WTC11 (cell line): ENCODE measurements at regions not wholly inside any gene's neighbourhood (a gene's known extent, or its start where the extent isn't known, plus 50 kb on each side); places are given as distances from the start of the nearest gene placed in this dataset.

Experiments used
- ATAC-seq: fragments of 200-7000 bp; cut with Tn5 transposase; 2 replicates; pipeline ENCODE4 v1.10.0; 2021; ENCODE audit warnings: mild to moderate bottlenecking, moderate library complexity
- CTCF ChIA-PET: fragments of 300-600 bp; sonication (Branson Sonifier 250); formaldehyde crosslinking; loops from one replicate; lab custom pipeline; 2021; ENCODE audit warnings: antibody characterized with exemption; lab: Charles Lee
- POLR2A ChIA-PET: fragments of 350-600 bp; sonication (Branson Sonifier 250); formaldehyde crosslinking; loops from one replicate; lab custom pipeline; 2021; ENCODE audit warnings: antibody characterized with exemption; lab: Charles Lee
- DNase-seq: peaks from one replicate; pipeline ENCODE4 v3.0.0; 2021; ENCODE audit warnings: low spot score
- H3K27ac Mint-ChIP-seq: 2 replicates; pipeline ENCODE4 v1.8.0; 2021; ENCODE audit warnings: mixed read lengths
- H3K27me3 Mint-ChIP-seq: 2 replicates; pipeline ENCODE4 v1.8.0; 2021; ENCODE audit warnings: low read depth, mild to moderate bottlenecking, moderate library complexity, mixed read lengths
- H3K36me3 Mint-ChIP-seq: 2 replicates; pipeline ENCODE4 v1.8.0; 2021; ENCODE audit warnings: mixed read lengths
- H3K4me1 Mint-ChIP-seq: 2 replicates; pipeline ENCODE4 v1.8.0; 2022; ENCODE audit warnings: mixed read lengths
- H3K4me3 Mint-ChIP-seq: 2 replicates; pipeline ENCODE4 v1.8.0; 2021; ENCODE audit warnings: mild to moderate bottlenecking, moderate library complexity, mixed read lengths
- H3K9me3 Mint-ChIP-seq: 2 replicates; pipeline ENCODE4 v1.8.0; 2021; ENCODE audit warnings: mixed read lengths
- ESRRA ChIP-seq: sonication (generic); formaldehyde crosslinking; IDR thresholded peaks from 2 replicates; pipeline ENCODE4 v1.8.1; 2022; ENCODE audit warnings: mild to moderate bottlenecking, missing genetic modification reagents, borderline replicate concordance
- GTF2I ChIP-seq: fragments of 250-450 bp; sonication (Bioruptor Pico); conservative IDR thresholded peaks from 2 replicates; pipeline ENCODE4 v1.4.0; 2021; ENCODE audit warnings: mild to moderate bottlenecking
- JUN ChIP-seq: sonication (generic); formaldehyde crosslinking; IDR thresholded peaks from 2 replicates; pipeline ENCODE4 v1.8.0; 2023; ENCODE audit warnings: mild to moderate bottlenecking, missing genetic modification reagents
- MXD4 ChIP-seq: fragments of 250-450 bp; sonication (Bioruptor Pico); IDR thresholded peaks from 2 replicates; pipeline ENCODE4 v1.8.0; 2021; ENCODE audit warnings: mild to moderate bottlenecking, moderate library complexity, borderline replicate concordance
- MYBL2 ChIP-seq: sonication (generic); formaldehyde crosslinking; IDR thresholded peaks from 2 replicates; pipeline ENCODE4 v1.8.1; 2023; ENCODE audit warnings: mild to moderate bottlenecking, moderate library complexity, missing genetic modification reagents
- SMAD4 ChIP-seq: sonication (generic); formaldehyde crosslinking; IDR thresholded peaks from 2 replicates; pipeline ENCODE4 v1.8.0; 2022; ENCODE audit warnings: mild to moderate bottlenecking, missing genetic modification reagents
- TP53 ChIP-seq: sonication (generic); formaldehyde crosslinking; IDR thresholded peaks from 2 replicates; pipeline ENCODE4 v1.8.1; 2023; ENCODE audit warnings: mild to moderate bottlenecking, missing genetic modification reagents
- ZNF219 ChIP-seq: sonication (generic); formaldehyde crosslinking; IDR thresholded peaks from 2 replicates; pipeline ENCODE4 v1.8.0; 2023; ENCODE audit warnings: missing genetic modification reagents, mild to moderate bottlenecking, borderline replicate concordance
- ZNF416 ChIP-seq: fragments of 250-450 bp; sonication (Bioruptor Pico); IDR thresholded peaks from 2 replicates; pipeline ENCODE4 v1.9.0; 2021; ENCODE audit warnings: mild to moderate bottlenecking, inconsistent platforms
- ZNF671 ChIP-seq: fragments of 250-450 bp; sonication (Bioruptor Pico); IDR thresholded peaks from 2 replicates; pipeline ENCODE4 v1.8.0; 2021; ENCODE audit warnings: mild to moderate bottlenecking
- TF ChIP-seq, protein P1 (sequence below): sonication (generic); formaldehyde crosslinking; conservative IDR thresholded peaks from 2 replicates; pipeline ENCODE4 v1.8.1; 2023; ENCODE audit warnings: mild to moderate bottlenecking, low read depth, missing genetic modification reagents, moderate library complexity
- TF ChIP-seq, protein P2 (sequence below): fragments of 250-450 bp; sonication (Bioruptor Pico); IDR thresholded peaks from 2 replicates; pipeline ENCODE4 v1.9.0; 2021; ENCODE audit warnings: mild to moderate bottlenecking
- TF ChIP-seq, protein P3 (sequence below): sonication (generic); formaldehyde crosslinking; IDR thresholded peaks from 2 replicates; pipeline ENCODE4 v1.8.1; 2023; ENCODE audit warnings: mild to moderate bottlenecking, missing genetic modification reagents, borderline replicate concordance
- TF ChIP-seq, protein P4 (sequence below): sonication (generic); formaldehyde crosslinking; IDR thresholded peaks from 2 replicates; pipeline ENCODE4 v1.8.1; 2023; ENCODE audit warnings: mild to moderate bottlenecking, missing genetic modification reagents
- TF ChIP-seq, protein P5 (sequence below): fragments of 250-450 bp; sonication (Bioruptor Pico); IDR thresholded peaks from 2 replicates; pipeline ENCODE4 v1.9.0; 2021; ENCODE audit warnings: mild to moderate bottlenecking, borderline replicate concordance
- TF ChIP-seq, protein P6 (sequence below): sonication (generic); formaldehyde crosslinking; IDR thresholded peaks from 2 replicates; pipeline ENCODE4 v1.8.1; 2022; ENCODE audit warnings: mild to moderate bottlenecking, moderate library complexity, missing genetic modification reagents
- TF ChIP-seq, protein P7 (sequence below): sonication (generic); formaldehyde crosslinking; IDR thresholded peaks from 2 replicates; pipeline ENCODE4 v1.8.0; 2022; ENCODE audit warnings: mild to moderate bottlenecking, missing genetic modification reagents

DNA sequence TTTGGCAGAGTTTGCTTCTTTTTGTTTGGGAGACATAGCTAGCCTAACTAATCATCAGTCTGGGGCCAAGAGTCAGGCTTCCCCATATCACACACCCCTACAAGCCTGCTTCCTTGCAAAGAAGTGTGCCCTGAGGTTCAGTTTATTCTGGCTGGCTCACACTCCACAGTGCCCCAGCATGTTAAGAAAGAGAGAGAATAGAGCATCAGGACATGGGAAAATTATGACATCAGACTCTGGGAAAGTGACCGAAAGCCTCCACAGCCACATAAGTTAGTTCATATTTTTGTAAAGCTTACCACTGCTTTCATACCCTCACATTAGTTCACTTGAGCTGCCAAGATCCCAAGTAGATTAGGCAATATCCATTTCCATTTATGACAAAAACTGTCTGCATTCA, 63.0 kb upstream of the CFAP161 start:
- ChIA-PET CTCF (interaction anchor here (2.1 kb wide), 1 partner anchor 195 kb away, joined by 8 read pairs; no protein-coding TSS in a partner anchor), POLR2A (no interaction called here)
- Mint-ChIP-seq H3K27ac (no peak overlapping the region), H3K4me3 (no peak overlapping the region), H3K36me3 (no peaks in the 10 kb centered on the region), H3K27me3 (peaks cover 3% of the 10 kb centered on the region; the same call in 1 of the 2 replicates), H3K4me1 (no peaks in the 10 kb centered on the region), H3K9me3 (peaks cover 5% of the 10 kb centered on the region)
- DNase-seq (no peak), ATAC-seq (no peak)
- no peak for TF ChIP-seq ZNF416 (CRISPR knock-in tag)
- TF ChIP-seq ZNF219 = no peak
- TF ChIP-seq ZNF671 (CRISPR knock-in tag) = no peak
- TF ChIP-seq TP53 (CRISPR knock-in tag) = no peak
- no peak for TF ChIP-seq JUN (CRISPR knock-in tag)
- TF ChIP-seq GTF2I (CRISPR knock-in tag) = no peak
- TF ChIP-seq, protein P1, sequence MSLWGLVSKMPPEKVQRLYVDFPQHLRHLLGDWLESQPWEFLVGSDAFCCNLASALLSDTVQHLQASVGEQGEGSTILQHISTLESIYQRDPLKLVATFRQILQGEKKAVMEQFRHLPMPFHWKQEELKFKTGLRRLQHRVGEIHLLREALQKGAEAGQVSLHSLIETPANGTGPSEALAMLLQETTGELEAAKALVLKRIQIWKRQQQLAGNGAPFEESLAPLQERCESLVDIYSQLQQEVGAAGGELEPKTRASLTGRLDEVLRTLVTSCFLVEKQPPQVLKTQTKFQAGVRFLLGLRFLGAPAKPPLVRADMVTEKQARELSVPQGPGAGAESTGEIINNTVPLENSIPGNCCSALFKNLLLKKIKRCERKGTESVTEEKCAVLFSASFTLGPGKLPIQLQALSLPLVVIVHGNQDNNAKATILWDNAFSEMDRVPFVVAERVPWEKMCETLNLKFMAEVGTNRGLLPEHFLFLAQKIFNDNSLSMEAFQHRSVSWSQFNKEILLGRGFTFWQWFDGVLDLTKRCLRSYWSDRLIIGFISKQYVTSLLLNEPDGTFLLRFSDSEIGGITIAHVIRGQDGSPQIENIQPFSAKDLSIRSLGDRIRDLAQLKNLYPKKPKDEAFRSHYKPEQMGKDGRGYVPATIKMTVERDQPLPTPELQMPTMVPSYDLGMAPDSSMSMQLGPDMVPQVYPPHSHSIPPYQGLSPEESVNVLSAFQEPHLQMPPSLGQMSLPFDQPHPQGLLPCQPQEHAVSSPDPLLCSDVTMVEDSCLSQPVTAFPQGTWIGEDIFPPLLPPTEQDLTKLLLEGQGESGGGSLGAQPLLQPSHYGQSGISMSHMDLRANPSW (CRISPR knock-in tag) = no peak

DNA sequence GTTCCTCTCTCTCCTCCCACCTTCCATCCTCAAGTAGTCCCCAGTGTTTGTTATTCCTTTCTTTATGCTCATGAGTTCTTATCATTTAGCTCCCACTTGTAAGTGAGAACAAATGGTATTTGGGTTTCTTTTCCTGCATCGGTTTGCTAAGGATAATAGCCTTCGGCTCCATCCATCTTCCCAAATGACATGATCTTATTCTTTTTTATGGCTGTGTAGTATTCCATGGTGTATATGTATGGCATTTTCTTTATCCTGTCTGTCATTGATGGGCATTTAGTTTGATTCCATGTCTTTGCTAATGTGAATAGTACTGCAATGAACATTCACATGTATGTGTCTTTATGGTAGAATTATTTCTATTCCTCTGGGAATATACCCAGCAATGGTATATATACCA, 62.4 kb upstream of the CFAP161 start:
- Mint-ChIP-seq H3K4me1 (no peaks in the 10 kb centered on the region), H3K27me3 (peaks cover 3% of the 10 kb centered on the region; the same call in 1 of the 2 replicates), H3K27ac (no peak overlapping the region), H3K9me3 (peaks cover 5% of the 10 kb centered on the region), H3K36me3 (no peaks in the 10 kb centered on the region), H3K4me3 (no peak overlapping the region)
- ATAC-seq (no peak), DNase-seq (no peak)
- ChIA-PET POLR2A (no interaction called here), CTCF (no interaction called here)
- TF ChIP-seq, protein P2, sequence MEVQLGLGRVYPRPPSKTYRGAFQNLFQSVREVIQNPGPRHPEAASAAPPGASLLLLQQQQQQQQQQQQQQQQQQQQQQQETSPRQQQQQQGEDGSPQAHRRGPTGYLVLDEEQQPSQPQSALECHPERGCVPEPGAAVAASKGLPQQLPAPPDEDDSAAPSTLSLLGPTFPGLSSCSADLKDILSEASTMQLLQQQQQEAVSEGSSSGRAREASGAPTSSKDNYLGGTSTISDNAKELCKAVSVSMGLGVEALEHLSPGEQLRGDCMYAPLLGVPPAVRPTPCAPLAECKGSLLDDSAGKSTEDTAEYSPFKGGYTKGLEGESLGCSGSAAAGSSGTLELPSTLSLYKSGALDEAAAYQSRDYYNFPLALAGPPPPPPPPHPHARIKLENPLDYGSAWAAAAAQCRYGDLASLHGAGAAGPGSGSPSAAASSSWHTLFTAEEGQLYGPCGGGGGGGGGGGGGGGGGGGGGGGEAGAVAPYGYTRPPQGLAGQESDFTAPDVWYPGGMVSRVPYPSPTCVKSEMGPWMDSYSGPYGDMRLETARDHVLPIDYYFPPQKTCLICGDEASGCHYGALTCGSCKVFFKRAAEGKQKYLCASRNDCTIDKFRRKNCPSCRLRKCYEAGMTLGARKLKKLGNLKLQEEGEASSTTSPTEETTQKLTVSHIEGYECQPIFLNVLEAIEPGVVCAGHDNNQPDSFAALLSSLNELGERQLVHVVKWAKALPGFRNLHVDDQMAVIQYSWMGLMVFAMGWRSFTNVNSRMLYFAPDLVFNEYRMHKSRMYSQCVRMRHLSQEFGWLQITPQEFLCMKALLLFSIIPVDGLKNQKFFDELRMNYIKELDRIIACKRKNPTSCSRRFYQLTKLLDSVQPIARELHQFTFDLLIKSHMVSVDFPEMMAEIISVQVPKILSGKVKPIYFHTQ (CRISPR knock-in tag) = no peak
- TF ChIP-seq SMAD4 (CRISPR knock-in tag) (no peak), ZNF671 (CRISPR knock-in tag) (no peak), ESRRA (CRISPR knock-in tag) (no peak), MXD4 (no peak), MYBL2 (CRISPR knock-in tag) (no peak)
- TF ChIP-seq, protein P3, sequence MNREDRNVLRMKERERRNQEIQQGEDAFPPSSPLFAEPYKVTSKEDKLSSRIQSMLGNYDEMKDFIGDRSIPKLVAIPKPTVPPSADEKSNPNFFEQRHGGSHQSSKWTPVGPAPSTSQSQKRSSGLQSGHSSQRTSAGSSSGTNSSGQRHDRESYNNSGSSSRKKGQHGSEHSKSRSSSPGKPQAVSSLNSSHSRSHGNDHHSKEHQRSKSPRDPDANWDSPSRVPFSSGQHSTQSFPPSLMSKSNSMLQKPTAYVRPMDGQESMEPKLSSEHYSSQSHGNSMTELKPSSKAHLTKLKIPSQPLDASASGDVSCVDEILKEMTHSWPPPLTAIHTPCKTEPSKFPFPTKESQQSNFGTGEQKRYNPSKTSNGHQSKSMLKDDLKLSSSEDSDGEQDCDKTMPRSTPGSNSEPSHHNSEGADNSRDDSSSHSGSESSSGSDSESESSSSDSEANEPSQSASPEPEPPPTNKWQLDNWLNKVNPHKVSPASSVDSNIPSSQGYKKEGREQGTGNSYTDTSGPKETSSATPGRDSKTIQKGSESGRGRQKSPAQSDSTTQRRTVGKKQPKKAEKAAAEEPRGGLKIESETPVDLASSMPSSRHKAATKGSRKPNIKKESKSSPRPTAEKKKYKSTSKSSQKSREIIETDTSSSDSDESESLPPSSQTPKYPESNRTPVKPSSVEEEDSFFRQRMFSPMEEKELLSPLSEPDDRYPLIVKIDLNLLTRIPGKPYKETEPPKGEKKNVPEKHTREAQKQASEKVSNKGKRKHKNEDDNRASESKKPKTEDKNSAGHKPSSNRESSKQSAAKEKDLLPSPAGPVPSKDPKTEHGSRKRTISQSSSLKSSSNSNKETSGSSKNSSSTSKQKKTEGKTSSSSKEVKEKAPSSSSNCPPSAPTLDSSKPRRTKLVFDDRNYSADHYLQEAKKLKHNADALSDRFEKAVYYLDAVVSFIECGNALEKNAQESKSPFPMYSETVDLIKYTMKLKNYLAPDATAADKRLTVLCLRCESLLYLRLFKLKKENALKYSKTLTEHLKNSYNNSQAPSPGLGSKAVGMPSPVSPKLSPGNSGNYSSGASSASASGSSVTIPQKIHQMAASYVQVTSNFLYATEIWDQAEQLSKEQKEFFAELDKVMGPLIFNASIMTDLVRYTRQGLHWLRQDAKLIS = no peak
- TF ChIP-seq, protein P4, sequence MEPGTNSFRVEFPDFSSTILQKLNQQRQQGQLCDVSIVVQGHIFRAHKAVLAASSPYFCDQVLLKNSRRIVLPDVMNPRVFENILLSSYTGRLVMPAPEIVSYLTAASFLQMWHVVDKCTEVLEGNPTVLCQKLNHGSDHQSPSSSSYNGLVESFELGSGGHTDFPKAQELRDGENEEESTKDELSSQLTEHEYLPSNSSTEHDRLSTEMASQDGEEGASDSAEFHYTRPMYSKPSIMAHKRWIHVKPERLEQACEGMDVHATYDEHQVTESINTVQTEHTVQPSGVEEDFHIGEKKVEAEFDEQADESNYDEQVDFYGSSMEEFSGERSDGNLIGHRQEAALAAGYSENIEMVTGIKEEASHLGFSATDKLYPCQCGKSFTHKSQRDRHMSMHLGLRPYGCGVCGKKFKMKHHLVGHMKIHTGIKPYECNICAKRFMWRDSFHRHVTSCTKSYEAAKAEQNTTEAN = no peak
- TF ChIP-seq, protein P5, sequence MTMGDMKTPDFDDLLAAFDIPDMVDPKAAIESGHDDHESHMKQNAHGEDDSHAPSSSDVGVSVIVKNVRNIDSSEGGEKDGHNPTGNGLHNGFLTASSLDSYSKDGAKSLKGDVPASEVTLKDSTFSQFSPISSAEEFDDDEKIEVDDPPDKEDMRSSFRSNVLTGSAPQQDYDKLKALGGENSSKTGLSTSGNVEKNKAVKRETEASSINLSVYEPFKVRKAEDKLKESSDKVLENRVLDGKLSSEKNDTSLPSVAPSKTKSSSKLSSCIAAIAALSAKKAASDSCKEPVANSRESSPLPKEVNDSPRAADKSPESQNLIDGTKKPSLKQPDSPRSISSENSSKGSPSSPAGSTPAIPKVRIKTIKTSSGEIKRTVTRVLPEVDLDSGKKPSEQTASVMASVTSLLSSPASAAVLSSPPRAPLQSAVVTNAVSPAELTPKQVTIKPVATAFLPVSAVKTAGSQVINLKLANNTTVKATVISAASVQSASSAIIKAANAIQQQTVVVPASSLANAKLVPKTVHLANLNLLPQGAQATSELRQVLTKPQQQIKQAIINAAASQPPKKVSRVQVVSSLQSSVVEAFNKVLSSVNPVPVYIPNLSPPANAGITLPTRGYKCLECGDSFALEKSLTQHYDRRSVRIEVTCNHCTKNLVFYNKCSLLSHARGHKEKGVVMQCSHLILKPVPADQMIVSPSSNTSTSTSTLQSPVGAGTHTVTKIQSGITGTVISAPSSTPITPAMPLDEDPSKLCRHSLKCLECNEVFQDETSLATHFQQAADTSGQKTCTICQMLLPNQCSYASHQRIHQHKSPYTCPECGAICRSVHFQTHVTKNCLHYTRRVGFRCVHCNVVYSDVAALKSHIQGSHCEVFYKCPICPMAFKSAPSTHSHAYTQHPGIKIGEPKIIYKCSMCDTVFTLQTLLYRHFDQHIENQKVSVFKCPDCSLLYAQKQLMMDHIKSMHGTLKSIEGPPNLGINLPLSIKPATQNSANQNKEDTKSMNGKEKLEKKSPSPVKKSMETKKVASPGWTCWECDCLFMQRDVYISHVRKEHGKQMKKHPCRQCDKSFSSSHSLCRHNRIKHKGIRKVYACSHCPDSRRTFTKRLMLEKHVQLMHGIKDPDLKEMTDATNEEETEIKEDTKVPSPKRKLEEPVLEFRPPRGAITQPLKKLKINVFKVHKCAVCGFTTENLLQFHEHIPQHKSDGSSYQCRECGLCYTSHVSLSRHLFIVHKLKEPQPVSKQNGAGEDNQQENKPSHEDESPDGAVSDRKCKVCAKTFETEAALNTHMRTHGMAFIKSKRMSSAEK (CRISPR knock-in tag) = no peak
- TF ChIP-seq, protein P6, sequence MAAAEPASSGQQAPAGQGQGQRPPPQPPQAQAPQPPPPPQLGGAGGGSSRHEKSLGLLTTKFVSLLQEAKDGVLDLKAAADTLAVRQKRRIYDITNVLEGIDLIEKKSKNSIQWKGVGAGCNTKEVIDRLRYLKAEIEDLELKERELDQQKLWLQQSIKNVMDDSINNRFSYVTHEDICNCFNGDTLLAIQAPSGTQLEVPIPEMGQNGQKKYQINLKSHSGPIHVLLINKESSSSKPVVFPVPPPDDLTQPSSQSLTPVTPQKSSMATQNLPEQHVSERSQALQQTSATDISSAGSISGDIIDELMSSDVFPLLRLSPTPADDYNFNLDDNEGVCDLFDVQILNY (CRISPR knock-in tag) = no peak
- TF ChIP-seq, protein P7, sequence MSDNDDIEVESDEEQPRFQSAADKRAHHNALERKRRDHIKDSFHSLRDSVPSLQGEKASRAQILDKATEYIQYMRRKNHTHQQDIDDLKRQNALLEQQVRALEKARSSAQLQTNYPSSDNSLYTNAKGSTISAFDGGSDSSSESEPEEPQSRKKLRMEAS = no peak
